ENCODE measurements at regions not wholly inside any gene's neighbourhood (a gene's known extent, or its start where the extent isn't known, plus 50 kb on each side); places are given as distances from the start of the nearest gene placed in this dataset.

DNA sequence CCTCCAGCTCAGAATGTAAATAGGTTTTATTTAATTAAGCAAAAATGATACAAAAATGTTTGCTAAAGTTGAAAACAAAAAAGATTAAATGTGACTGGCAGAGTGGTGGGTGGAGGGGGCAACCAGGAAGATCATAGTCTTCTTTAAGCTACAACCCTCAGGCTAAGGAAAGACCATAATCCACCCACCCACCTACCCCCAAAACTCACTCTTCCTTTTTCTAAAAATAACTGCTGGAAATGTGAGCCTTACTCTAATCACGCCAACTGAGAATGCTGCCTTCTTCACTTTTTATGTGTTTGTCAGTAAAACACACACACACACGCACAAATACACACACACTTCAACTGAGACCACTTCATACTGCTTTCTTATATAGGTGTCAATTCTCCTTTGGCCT lies 230.0 kb upstream of the EGLN3 start:
- no peak overlapping the region for H3K4me3 ChIP-seq (ENCODE audit: low read depth, low read length)
- no peak for TF ChIP-seq CTCF (IDR thresholded peaks at IDR 0.05; ENCODE audit: low read depth, low read length)

DNA sequence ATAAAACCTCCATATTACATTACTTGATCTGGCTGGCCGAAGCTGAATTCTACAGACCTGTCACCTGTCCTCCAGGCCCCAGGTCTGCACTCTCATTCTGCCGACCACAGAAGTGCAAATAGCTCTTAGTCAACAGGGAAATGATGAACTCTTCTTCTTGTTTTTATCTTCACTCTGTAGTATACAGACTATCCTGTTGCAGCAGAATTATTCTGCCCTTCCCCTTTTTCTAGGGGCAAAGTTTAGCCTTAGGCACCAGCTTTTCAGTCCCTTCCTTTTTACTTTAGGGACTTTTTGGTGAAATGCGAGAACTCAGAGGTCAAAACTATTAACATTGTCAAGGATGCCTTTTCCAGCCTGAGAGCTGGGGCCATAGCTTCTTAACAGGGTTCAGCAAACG lies 229.6 kb upstream of the EGLN3 start:
- TF ChIP-seq CTCF (IDR thresholded peaks at IDR 0.05; ENCODE audit: low read depth, low read length) = no peak
- H3K4me3 ChIP-seq (ENCODE audit: low read depth, low read length) = no peak overlapping the region

DNA sequence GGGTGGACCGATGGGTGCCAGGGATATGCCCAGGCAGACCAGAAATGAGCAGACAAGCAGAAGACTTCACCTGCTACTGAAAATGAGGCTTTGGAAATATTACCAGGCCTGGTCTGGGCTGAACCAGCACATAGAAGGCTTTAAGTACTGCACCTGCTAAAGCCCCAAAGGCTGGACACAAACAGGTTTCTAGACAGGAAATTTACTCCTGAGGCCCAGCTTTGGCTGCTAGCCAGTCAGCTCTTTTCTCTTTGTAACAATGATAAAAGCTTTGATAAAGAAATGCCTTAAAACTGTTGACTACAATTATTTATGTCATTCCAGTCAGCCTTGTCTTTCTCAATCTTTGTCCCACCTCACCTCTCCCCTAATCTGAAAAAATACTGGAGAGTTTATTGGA lies 228.9 kb upstream of the EGLN3 start:
- H3K4me3 ChIP-seq (ENCODE audit: low read depth, low read length) = no peak overlapping the region
- TF ChIP-seq CTCF (IDR thresholded peaks at IDR 0.05; ENCODE audit: low read depth, low read length) = no peak

DNA sequence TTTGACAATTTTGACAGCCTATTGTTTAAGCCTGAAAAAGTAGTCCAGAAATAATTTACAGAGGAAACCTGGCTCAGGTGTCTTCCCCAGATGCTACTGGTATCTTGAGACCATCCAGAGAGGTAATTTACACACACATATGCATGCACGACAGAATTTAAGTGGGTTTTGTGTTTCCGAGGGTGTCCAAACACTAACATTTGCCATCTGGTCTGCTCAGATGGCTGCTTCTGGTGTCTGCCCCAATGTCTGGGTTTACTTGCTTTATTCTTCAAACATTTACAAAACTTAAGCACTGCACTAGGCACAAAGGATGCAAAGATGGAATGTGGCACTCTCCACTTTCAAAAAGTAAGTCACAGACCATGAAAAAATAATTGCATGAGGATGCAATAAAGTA lies 226.6 kb upstream of the EGLN3 start:
- no peak for TF ChIP-seq CTCF (IDR thresholded peaks at IDR 0.05; ENCODE audit: low read depth, low read length)
- H3K4me3 ChIP-seq (ENCODE audit: low read depth, low read length) = no peak overlapping the region

GRCh38 chr14:34175574-34175973 lies 224.7 kb upstream of the EGLN3 start:
- TF ChIP-seq CTCF (IDR thresholded peaks at IDR 0.05; ENCODE audit: low read depth, low read length) = no peak
- no peak overlapping the region for H3K4me3 ChIP-seq (ENCODE audit: low read depth, low read length)

DNA sequence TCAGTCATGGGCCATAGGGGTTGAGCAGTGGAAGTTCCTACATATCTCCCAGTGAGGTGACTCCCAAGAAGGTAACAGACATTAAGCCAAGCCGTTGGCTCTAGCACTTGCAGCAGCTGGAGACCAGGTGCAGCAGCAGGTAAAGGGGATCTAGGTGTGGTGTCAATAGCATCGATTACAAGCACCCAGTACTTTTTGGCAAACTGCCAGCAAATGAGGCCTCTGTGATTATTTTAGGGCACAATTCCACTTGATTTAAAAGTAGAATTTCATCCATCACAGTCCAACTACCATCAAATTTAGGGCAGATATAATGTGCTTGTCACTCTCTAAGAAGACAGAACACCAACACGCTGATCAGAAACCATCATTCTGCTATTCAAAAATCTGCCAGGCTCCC lies 224.1 kb upstream of the EGLN3 start:
- TF ChIP-seq CTCF (IDR thresholded peaks at IDR 0.05; ENCODE audit: low read depth, low read length) = no peak
- H3K4me3 ChIP-seq (ENCODE audit: low read depth, low read length) = no peak overlapping the region

- no peak overlapping the region for H3K4me3 ChIP-seq (ENCODE audit: low read depth, low read length)
- TF ChIP-seq CTCF (IDR thresholded peaks at IDR 0.05; ENCODE audit: low read depth, low read length) = no peak
Observed at GRCh38 chr14:34173916-34174315, 223.0 kb upstream of the EGLN3 start.
